Type B pancreatic cell (in vitro differentiated cells): ENCODE measurements at regions not wholly inside any gene's neighbourhood (a gene's known extent, or its start where the extent isn't known, plus 50 kb on each side); places are given as distances from the start of the nearest gene placed in this dataset.

Source experiments
- DNase-seq: peaks from one replicate; pipeline ENCODE4 v3.0.0; 2021; ENCODE audit warnings: mixed read lengths; ENCODE audit not compliant: unreplicated experiment; ENCODE audit errors: extremely low spot score
- H3K27ac Mint-ChIP-seq: 2 replicates; pipeline ENCODE4 v1.8.0; 2021; ENCODE audit warnings: mild to moderate bottlenecking, mixed read lengths
- H3K27me3 Mint-ChIP-seq: 2 replicates; pipeline ENCODE4 v1.8.0; 2021; ENCODE audit warnings: mixed read lengths
- H3K36me3 Mint-ChIP-seq: 2 replicates; pipeline ENCODE4 v1.8.0; 2021; ENCODE audit warnings: mixed read lengths
- H3K4me1 Mint-ChIP-seq: one replicate; pipeline ENCODE4 v1.8.0; 2021; ENCODE audit warnings: mixed read lengths; ENCODE audit not compliant: unreplicated experiment
- H3K4me3 Mint-ChIP-seq: 2 replicates; pipeline ENCODE4 v1.8.0; 2021; ENCODE audit warnings: mild to moderate bottlenecking, mixed read lengths
- H3K9me3 Mint-ChIP-seq: 2 replicates; pipeline ENCODE4 v1.8.0; 2021; ENCODE audit warnings: mixed read lengths
- TF ChIP-seq, protein P1 (sequence below): fragments of 200-600 bp; sonication (generic); conservative IDR thresholded peaks from 2 replicates; pipeline ENCODE4 v1.5.0; 2021; ENCODE audit warnings: antibody characterized with exemption, mild to moderate bottlenecking

DNA sequence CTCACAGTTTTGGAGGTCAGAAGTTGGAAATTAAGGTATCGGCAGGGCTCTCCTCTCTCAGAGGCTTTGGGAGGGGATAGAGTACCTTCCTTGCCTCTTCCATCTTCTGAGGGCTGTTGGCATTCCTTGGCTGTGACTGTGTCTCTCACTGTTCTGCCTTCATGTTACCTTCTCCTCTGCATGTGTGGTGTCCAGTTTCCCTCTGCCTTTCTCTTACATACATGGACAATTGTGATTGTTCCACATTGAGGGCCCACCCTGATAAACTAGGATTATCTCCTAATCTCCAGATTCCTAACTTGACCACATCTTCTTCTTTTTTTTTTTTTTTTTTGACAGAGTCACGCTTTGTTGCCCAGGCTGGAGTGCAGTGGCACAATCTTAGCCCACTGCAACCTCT is 72.1 kb upstream of the SPACA1 start:
- no peaks in the 10 kb centered on the region for H3K4me1 Mint-ChIP-seq
- DNase-seq, result no peak
- no peak overlapping the region for H3K4me3 Mint-ChIP-seq
- peaks cover 4% of the 10 kb centered on the region for H3K9me3 Mint-ChIP-seq
- H3K36me3 Mint-ChIP-seq, result no peaks in the 10 kb centered on the region
- H3K27ac Mint-ChIP-seq, result no peak overlapping the region
- TF ChIP-seq, protein P1, sequence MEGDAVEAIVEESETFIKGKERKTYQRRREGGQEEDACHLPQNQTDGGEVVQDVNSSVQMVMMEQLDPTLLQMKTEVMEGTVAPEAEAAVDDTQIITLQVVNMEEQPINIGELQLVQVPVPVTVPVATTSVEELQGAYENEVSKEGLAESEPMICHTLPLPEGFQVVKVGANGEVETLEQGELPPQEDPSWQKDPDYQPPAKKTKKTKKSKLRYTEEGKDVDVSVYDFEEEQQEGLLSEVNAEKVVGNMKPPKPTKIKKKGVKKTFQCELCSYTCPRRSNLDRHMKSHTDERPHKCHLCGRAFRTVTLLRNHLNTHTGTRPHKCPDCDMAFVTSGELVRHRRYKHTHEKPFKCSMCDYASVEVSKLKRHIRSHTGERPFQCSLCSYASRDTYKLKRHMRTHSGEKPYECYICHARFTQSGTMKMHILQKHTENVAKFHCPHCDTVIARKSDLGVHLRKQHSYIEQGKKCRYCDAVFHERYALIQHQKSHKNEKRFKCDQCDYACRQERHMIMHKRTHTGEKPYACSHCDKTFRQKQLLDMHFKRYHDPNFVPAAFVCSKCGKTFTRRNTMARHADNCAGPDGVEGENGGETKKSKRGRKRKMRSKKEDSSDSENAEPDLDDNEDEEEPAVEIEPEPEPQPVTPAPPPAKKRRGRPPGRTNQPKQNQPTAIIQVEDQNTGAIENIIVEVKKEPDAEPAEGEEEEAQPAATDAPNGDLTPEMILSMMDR, result no peak
- H3K27me3 Mint-ChIP-seq, result peaks cover 3% of the 10 kb centered on the region

DNA sequence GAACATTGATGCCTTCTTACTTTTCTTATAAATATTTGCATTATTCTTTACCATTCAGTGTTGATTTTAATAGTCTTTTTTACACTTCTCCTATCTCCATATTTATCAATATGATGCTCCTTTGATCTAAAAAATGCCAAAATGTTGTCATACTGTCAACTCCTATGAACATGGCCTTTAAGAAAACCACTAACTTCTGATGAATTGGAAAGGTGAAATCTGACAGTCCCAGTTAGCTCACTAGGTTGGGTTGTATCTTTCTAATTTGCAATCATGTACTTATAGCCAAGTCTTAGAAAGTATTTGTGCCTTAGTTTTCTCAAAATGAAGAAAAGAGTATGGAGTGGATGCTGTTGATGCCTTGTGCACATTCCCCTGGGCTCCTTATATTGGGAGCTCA is 75.4 kb upstream of the SPACA1 start:
- TF ChIP-seq, protein P1, result no peak
- DNase-seq, result no peak
- Mint-ChIP-seq H3K36me3 (no peaks in the 10 kb centered on the region), H3K27me3 (no peaks in the 10 kb centered on the region), H3K27ac (no peak overlapping the region), H3K4me1 (no peaks in the 10 kb centered on the region), H3K9me3 (peaks cover 4% of the 10 kb centered on the region), H3K4me3 (no peak overlapping the region)

DNA sequence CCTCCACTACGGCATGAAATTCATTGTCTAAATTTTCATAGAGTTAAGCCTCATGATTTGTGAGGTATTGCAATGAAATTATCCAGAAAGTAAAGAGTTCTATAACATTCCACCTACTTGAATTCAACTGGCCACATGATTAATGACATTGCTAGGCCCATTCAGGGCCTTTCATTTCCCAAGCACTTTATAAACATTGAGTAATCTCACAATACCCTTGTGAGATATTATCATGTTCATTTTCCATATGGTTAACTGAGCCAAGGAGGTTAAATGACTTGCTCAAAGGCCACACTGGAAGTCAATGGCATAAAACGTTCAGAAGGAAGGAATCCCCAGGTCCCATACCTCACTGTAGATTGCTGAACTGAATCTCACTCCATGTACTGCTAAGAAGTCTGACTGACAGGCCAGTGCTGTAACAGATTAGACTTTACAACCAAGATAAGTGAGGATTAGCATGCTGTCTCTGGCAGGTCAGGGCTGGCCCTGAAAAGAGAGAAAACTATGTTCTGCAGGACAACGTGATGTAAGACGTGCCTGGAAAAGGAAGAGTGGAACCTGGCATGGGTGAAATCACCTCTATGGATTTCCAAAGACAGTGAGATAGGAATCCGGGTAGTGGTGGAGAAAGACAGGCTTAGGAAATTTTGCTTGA is 75.9 kb upstream of the SPACA1 start:
- H3K27ac Mint-ChIP-seq, result no peak overlapping the region

DNA sequence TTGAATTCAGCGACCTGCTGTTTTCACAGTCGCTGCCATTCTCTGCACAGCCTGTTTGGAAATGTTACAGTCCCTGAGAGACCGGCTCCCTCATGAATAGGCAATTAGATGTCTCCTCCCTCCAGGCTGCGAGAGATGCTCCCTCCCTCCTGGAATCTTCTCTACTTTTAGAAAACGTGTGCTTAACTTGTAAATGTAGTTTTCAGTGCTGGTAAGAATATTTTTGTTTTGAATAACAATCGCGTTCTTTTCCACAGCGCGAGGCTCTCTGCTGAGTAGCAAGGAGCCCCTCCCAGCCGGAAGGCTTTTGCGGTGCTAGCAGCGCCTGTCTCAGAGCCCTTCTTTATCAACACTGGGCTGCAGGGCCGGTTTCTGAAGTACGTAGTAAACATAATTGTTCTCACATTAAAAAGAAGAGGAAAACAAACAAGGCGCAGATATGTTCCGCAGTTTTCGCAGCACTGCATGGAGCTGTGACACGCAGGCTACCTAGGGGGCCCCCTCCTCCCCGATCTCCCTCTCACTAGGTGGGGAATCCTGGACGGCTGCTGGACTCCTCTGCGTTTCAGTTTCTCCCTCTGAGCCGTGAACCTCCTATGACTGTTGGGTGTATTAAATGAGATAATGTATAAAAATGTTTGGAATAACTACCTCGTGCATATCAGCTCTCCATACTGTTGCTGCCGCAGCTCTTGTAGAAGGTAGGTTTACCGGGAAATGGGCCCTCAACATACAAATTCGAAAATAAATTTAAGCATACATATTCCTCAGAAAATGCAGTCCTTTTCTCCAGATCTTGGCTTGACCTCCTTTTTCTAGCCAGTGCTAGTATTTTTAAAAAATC is 79.0 kb upstream of the SPACA1 start:
- TF ChIP-seq, protein P1, result peak; percentile 15
- peaks cover 1% of the 10 kb centered on the region for H3K9me3 Mint-ChIP-seq
- H3K4me1 Mint-ChIP-seq, result no peaks in the 10 kb centered on the region
- DNase-seq, result no peak
- H3K36me3 Mint-ChIP-seq, result no peaks in the 10 kb centered on the region
- peaks cover 3% of the 10 kb centered on the region for H3K27me3 Mint-ChIP-seq
- H3K27ac Mint-ChIP-seq, result no peak overlapping the region
- no peak overlapping the region for H3K4me3 Mint-ChIP-seq

More for the DNA sequence above, 75.9 kb upstream of the SPACA1 start:
- no peak overlapping the region for H3K4me3 Mint-ChIP-seq
- peaks cover 4% of the 10 kb centered on the region for H3K9me3 Mint-ChIP-seq
- no peaks in the 10 kb centered on the region for H3K27me3 Mint-ChIP-seq
- no peaks in the 10 kb centered on the region for H3K4me1 Mint-ChIP-seq
- no peak for DNase-seq
- TF ChIP-seq, protein P1, result no peak
- H3K36me3 Mint-ChIP-seq, result no peaks in the 10 kb centered on the region

DNA sequence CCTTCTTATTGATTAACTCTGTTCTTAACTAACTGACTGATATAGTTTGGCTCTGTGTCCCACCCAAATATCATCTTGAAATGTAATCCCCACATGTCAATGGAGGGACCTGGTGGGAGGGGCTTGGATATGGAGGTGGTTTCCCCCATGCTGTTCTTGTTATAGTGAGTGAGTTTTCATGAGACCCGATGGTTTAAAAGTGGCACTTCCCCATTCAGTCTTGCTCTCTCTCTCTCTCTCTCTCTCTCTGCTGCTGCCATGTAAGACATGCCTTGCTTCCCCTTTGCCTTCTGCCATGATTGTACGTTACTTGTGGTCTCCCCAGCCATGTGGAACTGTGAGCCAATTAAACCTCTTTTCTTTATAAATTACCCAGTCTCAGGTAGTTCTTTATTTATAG is 81.8 kb upstream of the SPACA1 start:
- Mint-ChIP-seq H3K4me3 (no peak overlapping the region), H3K36me3 (no peaks in the 10 kb centered on the region), H3K27ac (no peak overlapping the region), H3K9me3 (no peaks in the 10 kb centered on the region), H3K4me1 (no peaks in the 10 kb centered on the region), H3K27me3 (peaks cover 3% of the 10 kb centered on the region)
- no peak for DNase-seq
- TF ChIP-seq, protein P1, result no peak
